Fibroblast of lung (primary cell): ENCODE measurements at regions not wholly inside any gene's neighbourhood (a gene's known extent, or its start where the extent isn't known, plus 50 kb on each side); places are given as distances from the start of the nearest gene placed in this dataset.

Experiments used
- CTCF ChIP-seq, 2 donors: IDR thresholded peaks in 1 of 2; conservative IDR thresholded peaks in 1 of 2; 1 replicate in 1 of 2; 2 replicates in 1 of 2; pipeline ENCODE4 v1.5.1; 2011 to 2012; ENCODE audit warnings: low read length in 2 of 2, control low read depth in 1 of 2, inconsistent platforms in 1 of 2, low read depth in 1 of 2, mild to moderate bottlenecking in 1 of 2
- EZH2 ChIP-seq: IDR thresholded peaks from 2 replicates; pipeline ENCODE4 v1.5.1; 2012; ENCODE audit warnings: low read length, control low read depth, mild to moderate bottlenecking; ENCODE audit errors: missing control alignments

GRCh38 chr3:184654375-184654774, 57.5 kb downstream of the MAGEF1 start:
- no peak for TF ChIP-seq CTCF (conservative IDR thresholded peaks at IDR 0.05 in 1 of 2, IDR thresholded peaks at IDR 0.05 in 1 of 2; ENCODE audit: low read depth in 1 of 2, low read length in 2 of 2)
- TF ChIP-seq EZH2, result no peak
